ENCODE measurements at regions not wholly inside any gene's neighbourhood (a gene's known extent, or its start where the extent isn't known, plus 50 kb on each side); places are given as distances from the start of the nearest gene placed in this dataset.
"Not testable (repeated sequence)": the region's sequence is repeated elsewhere in the genome, so short reads cannot be mapped to it uniquely, and the experiment has no call there.

- no peak for DNase-seq (ENCODE audit: low spot score)
Observed at GRCh38 chr11:25515576-25515975, 816.4 kb upstream of the ANO3 start.

GRCh38 chr11:25520459-25520858, 811.5 kb upstream of the ANO3 start:
- no peak for DNase-seq (ENCODE audit: low spot score)

DNA sequence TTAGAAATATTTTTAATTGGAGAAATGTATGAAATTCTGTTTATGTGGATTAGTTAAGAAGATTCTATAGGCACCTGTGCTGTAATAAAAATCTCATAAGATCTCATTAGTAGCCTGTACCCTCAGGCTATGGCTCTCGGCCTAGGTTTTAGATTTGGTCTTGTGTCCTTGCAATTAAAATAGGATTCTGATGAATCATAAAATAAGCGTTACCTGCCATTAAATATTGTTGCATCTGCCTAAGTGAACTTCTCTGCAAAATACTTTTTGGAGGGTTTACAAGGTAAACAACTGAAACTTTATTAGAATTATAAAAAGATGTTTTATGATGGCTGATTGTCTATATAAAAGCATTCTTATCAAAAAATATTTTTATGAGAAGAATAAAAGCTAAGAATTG, 804.1 kb upstream of the ANO3 start:
- DNase-seq (ENCODE audit: low spot score) = no peak

GRCh38 chr11:25529572-25529971, 802.4 kb upstream of the ANO3 start:
- DNase-seq (ENCODE audit: low spot score) = no peak

DNA sequence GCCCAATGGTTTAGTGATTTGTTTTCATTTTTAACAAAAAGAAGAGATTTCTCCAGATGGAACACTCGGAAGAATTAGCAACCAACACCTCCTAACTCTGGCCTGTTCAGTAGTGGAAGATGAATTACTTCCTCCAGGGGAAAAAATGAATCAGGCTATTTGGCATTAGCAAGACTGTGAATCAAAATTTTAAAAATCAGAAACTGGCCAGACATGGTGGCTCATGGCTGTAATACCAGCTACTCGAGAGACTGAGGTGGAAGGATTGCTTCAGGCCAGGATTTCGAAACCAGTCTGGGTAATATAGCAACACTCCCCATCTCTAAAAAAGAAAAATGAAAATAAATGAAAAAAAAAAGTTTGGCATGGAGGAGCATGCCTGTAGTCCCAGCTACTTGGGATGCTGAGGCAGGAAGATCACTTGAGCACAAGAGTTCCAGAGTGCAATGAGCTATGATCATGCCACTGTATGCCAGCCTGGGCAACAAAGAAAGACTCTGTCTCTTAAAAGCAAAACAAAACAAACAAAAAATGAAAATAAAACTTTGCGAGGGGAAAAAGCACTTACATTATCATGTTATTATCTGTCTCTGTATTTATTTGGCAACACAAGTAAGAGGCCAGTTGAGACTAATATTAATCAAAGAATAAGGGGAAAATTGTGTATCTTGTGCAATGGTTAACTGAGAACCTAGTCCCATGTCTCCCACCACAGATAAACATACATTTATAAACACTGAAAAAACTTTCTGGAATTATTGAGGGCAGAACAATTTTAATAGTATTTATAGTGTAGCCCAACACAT, 796.3 kb upstream of the ANO3 start:
- no peak for DNase-seq (ENCODE audit: low spot score)

- DNase-seq (ENCODE audit: low spot score) = no peak
Observed at GRCh38 chr11:25536289-25536688, 795.6 kb upstream of the ANO3 start.

GRCh38 chr11:25537393-25537792, 794.5 kb upstream of the ANO3 start:
- no peak for DNase-seq (ENCODE audit: low spot score)

- no peak for DNase-seq (ENCODE audit: low spot score)
Observed at GRCh38 chr11:25547292-25547691, 784.6 kb upstream of the ANO3 start.

DNA sequence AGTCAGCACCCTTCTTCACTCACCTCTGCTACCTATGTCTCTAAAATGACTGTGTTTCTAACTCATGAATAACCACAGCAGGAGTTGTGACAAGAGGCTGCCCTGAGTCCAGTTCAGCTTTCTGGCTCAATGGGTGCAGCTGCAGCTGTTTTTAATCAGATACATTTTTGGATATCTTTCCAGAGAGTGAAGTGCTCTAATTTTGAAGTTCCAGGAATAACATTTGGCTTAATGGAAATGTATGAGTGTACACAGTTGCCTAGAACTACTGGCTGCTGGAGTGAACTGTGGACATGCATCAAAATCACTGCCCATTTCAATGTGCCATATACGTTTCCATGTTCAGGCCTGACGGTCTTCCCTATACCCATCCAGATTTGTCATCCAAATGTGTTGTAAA, 769.5 kb upstream of the ANO3 start:
- DNase-seq (ENCODE audit: low spot score) = no peak

GRCh38 chr11:25565846-25566245, 766.1 kb upstream of the ANO3 start:
- no peak for DNase-seq (ENCODE audit: low spot score)

DNA sequence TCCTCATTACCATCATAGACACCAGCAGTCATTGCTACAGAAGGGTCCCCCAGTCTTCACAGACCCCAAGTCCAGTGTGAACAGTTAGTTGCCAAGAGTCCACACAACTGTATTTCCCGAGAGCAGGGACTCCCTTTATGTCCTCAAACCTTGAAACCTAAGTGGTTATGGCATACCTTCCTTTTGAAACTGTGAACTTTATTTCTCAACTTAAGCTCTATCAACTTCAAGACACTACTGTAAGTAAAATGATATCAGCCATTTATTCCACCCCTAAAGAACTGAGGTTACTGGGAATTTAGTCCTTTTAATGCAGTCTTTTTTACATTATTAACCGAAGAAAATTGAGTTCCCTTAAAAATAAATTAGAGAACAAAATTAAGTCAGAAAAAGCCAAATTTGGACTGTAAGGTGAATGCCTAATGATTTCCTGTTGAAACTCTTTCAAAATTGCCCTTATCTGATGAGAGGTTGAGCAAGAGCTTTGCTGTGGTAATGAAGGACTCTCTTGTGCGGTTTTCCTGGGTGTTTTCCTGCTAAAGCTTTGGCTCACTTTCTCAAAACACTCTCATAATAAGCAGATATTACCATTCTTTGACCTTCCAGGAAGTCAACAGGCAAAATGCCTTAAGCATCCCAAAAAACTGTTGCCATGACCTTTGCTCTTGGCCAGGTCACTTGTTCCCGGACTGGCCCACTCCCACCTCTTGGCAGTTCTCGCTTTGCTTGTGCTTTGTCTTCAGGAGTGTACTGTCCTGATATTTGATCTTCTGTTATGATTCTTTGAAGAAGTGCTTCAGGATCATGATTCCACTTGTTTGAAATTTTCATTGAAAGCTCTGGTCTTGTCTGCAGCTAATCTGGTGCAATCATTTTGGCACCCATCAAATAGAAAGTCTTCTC, 765.4 kb upstream of the ANO3 start:
- no peak for DNase-seq (ENCODE audit: low spot score)

GRCh38 chr11:25576320-25576719, 755.6 kb upstream of the ANO3 start:
- DNase-seq (ENCODE audit: low spot score) = no peak

GRCh38 chr11:25579554-25579953, 752.4 kb upstream of the ANO3 start:
- DNase-seq (ENCODE audit: low spot score) = not testable (repeated sequence)

GRCh38 chr11:25583596-25583995, 748.3 kb upstream of the ANO3 start:
- DNase-seq (ENCODE audit: low spot score) = no peak

DNA sequence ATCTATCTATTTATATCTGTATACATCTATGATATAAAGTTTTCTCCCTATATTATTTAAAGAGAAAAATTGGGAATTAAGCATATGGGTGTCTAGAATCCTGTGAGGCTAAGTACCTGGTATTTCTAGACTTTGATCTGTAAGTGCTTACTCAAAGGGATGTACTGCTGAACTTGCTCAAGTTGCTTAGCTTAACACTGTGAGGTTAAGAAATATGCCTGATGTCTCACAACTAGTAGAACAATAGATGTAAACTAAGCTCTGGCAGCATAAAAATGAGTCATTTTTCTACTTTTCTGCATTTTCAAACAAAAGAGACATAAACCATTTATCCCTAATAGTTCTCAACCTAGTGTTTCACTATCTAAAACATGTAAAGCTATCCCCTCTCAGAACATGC, 744.4 kb upstream of the ANO3 start:
- no peak for DNase-seq (ENCODE audit: low spot score)

- no peak for DNase-seq (ENCODE audit: low spot score)
Observed at GRCh38 chr11:25593221-25593620, 738.7 kb upstream of the ANO3 start.

DNA sequence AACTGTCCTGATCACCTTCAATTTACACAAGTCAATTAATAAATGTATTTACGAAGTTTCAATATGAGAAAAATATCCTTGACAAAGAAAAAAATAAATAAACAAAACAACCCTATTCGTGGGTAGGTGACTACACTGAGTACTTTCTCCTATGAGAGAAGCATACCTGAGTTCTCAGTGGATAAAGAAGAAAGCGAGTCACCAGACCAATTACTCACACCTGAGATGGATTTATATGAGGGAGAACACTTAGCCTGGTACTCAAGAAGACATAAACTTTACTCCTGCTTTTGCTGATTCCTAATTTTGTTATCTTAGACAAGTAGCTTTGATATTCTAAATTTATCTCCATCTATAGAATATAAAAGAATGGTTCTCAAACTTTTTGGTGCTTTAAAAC, 735.2 kb upstream of the ANO3 start:
- DNase-seq (ENCODE audit: low spot score) = no peak

DNA sequence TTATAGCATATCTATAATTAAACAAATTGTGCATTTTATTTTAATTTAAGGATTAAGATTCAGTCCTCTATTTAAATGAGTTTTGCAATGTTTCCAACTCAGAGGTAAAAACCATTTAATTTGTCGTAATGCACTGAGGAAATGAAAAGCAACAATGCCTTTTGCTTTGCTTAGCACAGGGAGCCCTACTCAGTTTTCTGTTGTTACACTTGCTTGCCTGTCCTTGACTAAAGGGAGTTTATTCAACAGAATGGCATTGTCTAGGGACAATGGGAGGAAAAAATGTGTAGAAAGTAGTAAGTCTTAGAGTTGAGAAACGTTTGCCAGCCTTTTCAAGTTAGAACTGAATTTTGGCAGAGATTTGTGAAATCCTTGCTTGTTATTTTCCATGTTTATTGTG, 734.2 kb upstream of the ANO3 start:
- no peak for DNase-seq (ENCODE audit: low spot score)

GRCh38 chr11:25602149-25602548, 729.8 kb upstream of the ANO3 start:
- DNase-seq (ENCODE audit: low spot score) = no peak

GRCh38 chr11:25602959-25603358, 729.0 kb upstream of the ANO3 start:
- no peak for DNase-seq (ENCODE audit: low spot score)

DNA sequence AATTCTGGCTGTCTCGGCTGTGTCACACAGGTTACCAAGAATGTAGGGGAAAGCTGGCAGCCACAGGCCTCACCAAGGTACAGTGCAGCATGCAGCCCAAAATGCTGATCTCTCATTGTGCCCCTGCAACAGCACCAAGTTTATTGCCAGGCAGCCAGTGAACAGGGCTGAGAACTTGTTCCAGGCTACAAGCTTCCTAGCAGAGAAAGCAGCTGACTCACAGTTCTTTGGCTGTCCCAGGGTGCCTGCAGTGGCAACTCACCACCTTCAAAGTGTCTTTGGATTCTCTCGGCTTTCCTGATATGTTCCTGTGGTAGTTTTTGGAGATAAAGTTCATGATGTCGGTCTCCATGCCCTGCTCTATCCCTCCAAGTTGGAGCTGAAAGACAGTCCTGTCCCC, 719.1 kb upstream of the ANO3 start:
- DNase-seq (ENCODE audit: low spot score) = no peak

DNA sequence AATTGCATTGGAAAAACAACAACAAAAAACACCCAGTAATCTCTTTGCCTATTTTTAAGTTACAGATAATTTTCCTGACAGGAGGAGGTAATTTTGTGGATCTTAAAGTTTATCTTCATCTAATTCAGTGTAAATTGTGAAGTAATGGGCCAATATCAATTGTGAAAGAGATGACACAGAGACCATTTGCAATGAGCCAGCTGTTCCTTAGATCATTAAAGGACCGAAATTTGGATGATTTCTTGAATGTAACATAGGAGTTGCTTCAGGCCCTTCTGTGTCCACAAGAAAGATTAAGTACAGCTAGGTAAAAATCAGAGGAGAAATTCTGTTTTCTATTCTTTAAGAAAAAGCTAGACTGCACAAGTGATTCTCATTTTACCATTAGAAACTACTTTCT, 718.5 kb upstream of the ANO3 start:
- DNase-seq (ENCODE audit: low spot score) = no peak

GRCh38 chr11:25613865-25614264, 718.1 kb upstream of the ANO3 start:
- no peak for DNase-seq (ENCODE audit: low spot score)
